ENCODE measurements at regions not wholly inside any gene's neighbourhood (a gene's known extent, or its start where the extent isn't known, plus 50 kb on each side); places are given as distances from the start of the nearest gene placed in this dataset.

GRCh38 chr6:50180646-50181045 lies 130.9 kb upstream of the DEFB112 start:
- no peak for DNase-seq (ENCODE audit: insufficient read length, low spot score)
- no peak for TF ChIP-seq POLR2A (IDR thresholded peaks at IDR 0.05; ENCODE audit: low read depth, low read length)
- no peak for FAIRE-seq

- FAIRE-seq = peak; percentile 92
- TF ChIP-seq POLR2A (IDR thresholded peaks at IDR 0.05; ENCODE audit: low read depth, low read length) = no peak
- peak; percentile 1 for DNase-seq (ENCODE audit: insufficient read length, low spot score)
Measured at GRCh38 chr6:50185006-50185405, 135.3 kb upstream of the DEFB112 start.

- DNase-seq (ENCODE audit: insufficient read length, low spot score) (no peak), FAIRE-seq (no peak)
- TF ChIP-seq POLR2A (IDR thresholded peaks at IDR 0.05; ENCODE audit: low read depth, low read length) = no peak
Measured at GRCh38 chr6:50187351-50187921, 137.7 kb upstream of the DEFB112 start.

DNA sequence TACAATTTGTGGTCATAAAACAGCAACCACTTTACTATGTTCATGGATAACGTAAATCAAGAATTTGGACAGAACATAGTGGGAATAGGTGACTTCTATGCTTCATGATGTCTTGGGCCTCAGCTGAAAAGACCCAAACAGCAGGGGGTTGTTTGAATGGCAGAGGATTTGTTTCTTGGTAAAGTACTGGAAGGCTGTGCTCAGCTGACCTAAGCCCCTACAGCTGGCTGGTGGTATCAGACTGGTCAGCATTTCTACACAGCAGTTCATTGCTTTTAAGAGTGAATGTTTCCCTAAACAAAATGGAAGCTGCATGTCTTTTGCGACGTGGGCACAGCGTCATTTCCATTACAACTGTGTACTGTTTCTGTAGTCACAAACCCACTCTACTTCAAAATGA lies 148.5 kb upstream of the DEFB112 start:
- DNase-seq (ENCODE audit: insufficient read length, low spot score) = no peak
- TF ChIP-seq POLR2A (IDR thresholded peaks at IDR 0.05; ENCODE audit: low read depth, low read length) = no peak
- no peak for FAIRE-seq

GRCh38 chr6:50202766-50203165 lies 153.0 kb upstream of the DEFB112 start:
- no peak for DNase-seq (ENCODE audit: insufficient read length, low spot score)
- no peak for FAIRE-seq
- no peak for TF ChIP-seq POLR2A (IDR thresholded peaks at IDR 0.05; ENCODE audit: low read depth, low read length)

DNA sequence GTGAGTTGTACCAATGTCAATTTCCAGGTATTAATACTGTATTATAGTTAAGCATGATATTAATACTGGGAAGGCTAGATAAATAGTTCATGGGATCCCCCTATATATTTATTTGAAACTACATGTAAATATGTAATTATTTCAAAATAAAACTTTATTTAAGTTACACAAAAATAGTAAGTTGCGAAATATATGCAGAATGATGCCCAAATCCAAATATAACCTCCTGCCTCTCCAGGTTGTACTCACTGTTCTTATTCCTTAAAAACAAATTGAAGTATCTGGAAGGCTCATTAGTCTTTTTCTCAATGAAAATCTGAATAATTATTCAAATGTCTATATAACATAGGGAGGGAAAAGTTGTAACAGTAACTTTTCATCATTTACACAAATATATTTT lies 161.9 kb upstream of the DEFB112 start:
- no peak for TF ChIP-seq POLR2A (IDR thresholded peaks at IDR 0.05; ENCODE audit: low read depth, low read length)
- no peak for FAIRE-seq
- no peak for DNase-seq (ENCODE audit: insufficient read length, low spot score)

DNA sequence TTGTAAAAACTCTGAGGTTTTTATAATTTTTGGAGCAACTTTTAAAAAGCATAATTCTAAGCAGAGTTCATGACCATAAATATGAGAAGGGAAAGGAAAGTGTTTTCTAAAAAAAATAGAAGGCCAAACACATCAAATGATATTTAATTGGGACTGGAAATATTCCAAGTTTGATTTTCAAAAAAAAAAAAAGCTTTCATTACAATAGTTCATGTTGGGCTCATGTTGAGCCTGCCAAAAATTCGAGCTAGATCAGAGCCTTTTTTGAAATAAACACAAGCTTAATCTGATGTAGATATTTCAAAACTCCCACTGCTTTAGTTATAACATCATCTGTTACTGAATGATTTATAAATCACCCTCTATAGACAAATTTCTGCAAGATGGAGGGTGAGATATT lies 163.4 kb upstream of the DEFB112 start:
- no peak for FAIRE-seq
- DNase-seq (ENCODE audit: insufficient read length, low spot score) = no peak
- no peak for TF ChIP-seq POLR2A (IDR thresholded peaks at IDR 0.05; ENCODE audit: low read depth, low read length)

GRCh38 chr6:50214937-50215336 lies 165.2 kb upstream of the DEFB112 start:
- DNase-seq (ENCODE audit: insufficient read length, low spot score) = no peak
- no peak for FAIRE-seq
- TF ChIP-seq POLR2A (IDR thresholded peaks at IDR 0.05; ENCODE audit: low read depth, low read length) = no peak

GRCh38 chr6:50217841-50218240 lies 168.1 kb upstream of the DEFB112 start:
- DNase-seq (ENCODE audit: insufficient read length, low spot score) (no peak), FAIRE-seq (no peak)
- TF ChIP-seq POLR2A (IDR thresholded peaks at IDR 0.05; ENCODE audit: low read depth, low read length) = no peak

- TF ChIP-seq POLR2A (IDR thresholded peaks at IDR 0.05; ENCODE audit: low read depth, low read length) = no peak
- DNase-seq (ENCODE audit: insufficient read length, low spot score) = no peak
- no peak for FAIRE-seq
Measured at GRCh38 chr6:50236164-50236563, 186.4 kb upstream of the DEFB112 start.

DNA sequence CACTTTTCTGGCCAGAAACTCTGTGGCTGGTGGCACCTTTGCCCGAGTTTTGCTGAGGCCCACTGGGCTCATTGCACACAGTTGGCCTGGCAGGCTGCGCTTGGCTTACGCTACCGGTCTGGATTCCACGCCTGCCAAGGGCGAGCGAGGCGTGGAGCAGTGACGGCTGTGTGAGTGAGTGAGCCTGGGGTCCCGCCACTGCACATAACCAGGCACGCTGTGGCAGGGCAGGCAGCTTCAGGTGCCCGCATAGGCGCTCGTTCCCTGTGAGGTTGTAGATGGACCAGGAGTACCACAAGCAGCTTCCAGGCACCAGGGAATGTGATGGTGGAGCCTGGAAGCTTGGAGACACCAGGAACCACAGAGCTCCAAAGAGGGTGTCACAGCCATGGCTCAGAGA lies 190.1 kb upstream of the DEFB112 start:
- no peak for TF ChIP-seq POLR2A (IDR thresholded peaks at IDR 0.05; ENCODE audit: low read depth, low read length)
- DNase-seq (ENCODE audit: insufficient read length, low spot score) (no peak), FAIRE-seq (no peak)

- no peak for TF ChIP-seq POLR2A (IDR thresholded peaks at IDR 0.05; ENCODE audit: low read depth, low read length)
- DNase-seq (ENCODE audit: insufficient read length, low spot score) (no peak), FAIRE-seq (no peak)
Measured at GRCh38 chr6:50240986-50241385, 191.3 kb upstream of the DEFB112 start.

GRCh38 chr6:50249493-50249892 lies 199.8 kb upstream of the DEFB112 start:
- no peak for TF ChIP-seq POLR2A (IDR thresholded peaks at IDR 0.05; ENCODE audit: low read depth, low read length)
- FAIRE-seq (no peak), DNase-seq (ENCODE audit: insufficient read length, low spot score) (no peak)

GRCh38 chr6:50257322-50257721 lies 207.6 kb upstream of the DEFB112 start:
- no peak for DNase-seq (ENCODE audit: insufficient read length, low spot score)
- no peak for TF ChIP-seq POLR2A (IDR thresholded peaks at IDR 0.05; ENCODE audit: low read depth, low read length)
- no peak for FAIRE-seq

- TF ChIP-seq POLR2A (IDR thresholded peaks at IDR 0.05; ENCODE audit: low read depth, low read length) = no peak
- DNase-seq (ENCODE audit: insufficient read length, low spot score) = no peak
- FAIRE-seq = no peak
Measured at GRCh38 chr6:50259903-50260302, 210.2 kb upstream of the DEFB112 start.

- FAIRE-seq (peak; percentile 45), DNase-seq (ENCODE audit: insufficient read length, low spot score) (no peak)
- TF ChIP-seq POLR2A (IDR thresholded peaks at IDR 0.05; ENCODE audit: low read depth, low read length) = no peak
Measured at GRCh38 chr6:50264995-50265571, 215.4 kb upstream of the DEFB112 start.

All from H54 (cell line).